ENCODE measurements at regions not wholly inside any gene's neighbourhood (a gene's known extent, or its start where the extent isn't known, plus 50 kb on each side); places are given as distances from the start of the nearest gene placed in this dataset.
"Not testable (repeated sequence)": the region's sequence is repeated elsewhere in the genome, so short reads cannot be mapped to it uniquely, and the experiment has no call there.

DNA sequence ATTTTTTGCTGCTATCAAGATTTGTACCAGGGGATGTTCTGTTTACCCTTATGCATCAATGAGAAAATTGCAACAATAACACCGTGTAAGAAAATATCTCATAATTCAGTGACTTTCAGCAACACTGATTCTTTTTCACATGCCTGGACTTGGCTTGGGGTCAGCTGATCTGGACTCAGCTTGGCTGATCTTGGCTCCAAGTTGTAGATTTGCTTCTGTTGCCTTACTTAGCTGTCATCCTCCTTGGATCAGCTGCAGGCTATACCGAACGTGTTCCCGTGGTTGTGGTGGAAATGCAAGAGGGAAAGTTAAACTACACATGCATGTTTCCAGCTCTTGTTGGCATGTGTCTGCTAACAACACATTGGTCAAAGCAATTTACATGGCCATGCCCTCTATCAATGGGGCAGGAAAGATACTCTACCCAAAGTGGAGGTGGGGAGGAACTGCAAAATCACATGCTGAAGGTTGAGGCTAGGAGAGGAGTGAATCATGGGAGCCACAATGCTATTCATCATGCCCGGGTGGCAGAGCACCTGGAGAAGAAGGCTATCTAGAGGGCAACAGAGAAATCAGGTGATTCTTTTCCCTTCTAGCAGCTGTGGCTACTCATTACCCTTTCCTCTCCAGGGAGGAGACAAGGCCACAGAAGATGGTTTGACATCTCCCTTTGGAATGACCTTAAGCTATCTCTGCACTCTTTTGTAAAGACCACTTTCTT is 1276.3 kb upstream of the AUTS2 start:
- no peak for DNase-seq

GRCh38 chr7:68324621-68325020 is 1273.7 kb upstream of the AUTS2 start:
- no peak for DNase-seq

- DNase-seq: no peak
Measured at GRCh38 chr7:68334216-68334615, 1264.1 kb upstream of the AUTS2 start.

- no peak for DNase-seq
Measured at GRCh38 chr7:68334636-68335272, 1263.5 kb upstream of the AUTS2 start.

DNA sequence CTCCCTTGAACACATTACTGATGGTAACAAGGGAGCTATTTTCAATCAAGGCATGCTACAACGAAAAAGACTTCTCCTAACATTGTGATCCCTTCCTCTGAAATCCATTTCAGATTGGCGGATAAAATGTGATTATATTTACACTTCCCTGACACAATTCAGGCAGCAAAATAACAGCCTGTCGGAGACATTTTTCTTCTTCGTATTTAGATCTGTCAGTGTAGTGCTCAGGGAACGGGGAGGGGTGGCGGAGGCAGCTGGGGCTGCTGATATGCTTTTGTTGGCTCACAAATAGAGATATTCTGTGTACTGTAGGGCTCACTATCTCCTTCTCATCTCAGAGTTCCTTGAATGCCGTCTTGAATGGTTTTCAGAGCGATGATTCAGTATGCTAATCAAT is 1261.7 kb upstream of the AUTS2 start:
- DNase-seq: no peak

- DNase-seq: no peak
Measured at GRCh38 chr7:68348401-68348800, 1249.9 kb upstream of the AUTS2 start.

DNA sequence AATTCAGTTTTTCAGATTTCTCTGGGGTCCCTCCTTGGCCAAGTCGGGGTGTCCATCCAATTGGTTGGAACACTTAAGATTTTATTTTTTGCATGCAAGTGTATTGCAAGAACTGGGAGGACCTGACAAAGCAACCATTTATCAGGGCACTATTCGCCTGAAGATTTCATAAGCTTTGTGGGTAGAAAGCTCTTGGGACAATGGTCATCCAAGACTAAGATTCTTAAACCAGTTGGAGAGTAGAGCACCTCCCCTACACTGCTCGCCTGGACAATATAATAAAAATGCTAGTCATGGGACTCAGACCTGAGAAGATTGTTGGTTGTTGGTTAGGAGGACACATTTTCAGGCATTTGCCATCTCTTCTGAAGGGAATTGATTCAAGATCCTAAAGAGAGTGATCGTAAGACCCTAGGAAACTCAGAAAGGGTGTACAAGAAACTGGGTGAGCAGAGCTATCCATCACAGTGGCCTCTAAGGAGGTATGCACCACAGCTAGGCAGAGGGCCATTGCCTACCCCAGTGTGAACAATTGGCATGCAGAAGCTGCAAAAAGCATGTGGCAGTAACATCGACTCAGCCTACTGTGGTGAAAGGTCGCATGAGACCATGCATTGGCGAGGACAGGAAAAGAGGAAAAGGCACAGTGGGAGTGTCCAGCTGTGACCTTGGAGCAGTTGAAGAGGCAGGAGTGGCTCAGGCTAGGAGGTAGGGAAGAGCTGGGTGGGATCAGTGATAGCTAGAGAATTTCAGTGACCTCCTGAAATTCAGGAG is 1235.3 kb upstream of the AUTS2 start:
- DNase-seq: no peak

DNA sequence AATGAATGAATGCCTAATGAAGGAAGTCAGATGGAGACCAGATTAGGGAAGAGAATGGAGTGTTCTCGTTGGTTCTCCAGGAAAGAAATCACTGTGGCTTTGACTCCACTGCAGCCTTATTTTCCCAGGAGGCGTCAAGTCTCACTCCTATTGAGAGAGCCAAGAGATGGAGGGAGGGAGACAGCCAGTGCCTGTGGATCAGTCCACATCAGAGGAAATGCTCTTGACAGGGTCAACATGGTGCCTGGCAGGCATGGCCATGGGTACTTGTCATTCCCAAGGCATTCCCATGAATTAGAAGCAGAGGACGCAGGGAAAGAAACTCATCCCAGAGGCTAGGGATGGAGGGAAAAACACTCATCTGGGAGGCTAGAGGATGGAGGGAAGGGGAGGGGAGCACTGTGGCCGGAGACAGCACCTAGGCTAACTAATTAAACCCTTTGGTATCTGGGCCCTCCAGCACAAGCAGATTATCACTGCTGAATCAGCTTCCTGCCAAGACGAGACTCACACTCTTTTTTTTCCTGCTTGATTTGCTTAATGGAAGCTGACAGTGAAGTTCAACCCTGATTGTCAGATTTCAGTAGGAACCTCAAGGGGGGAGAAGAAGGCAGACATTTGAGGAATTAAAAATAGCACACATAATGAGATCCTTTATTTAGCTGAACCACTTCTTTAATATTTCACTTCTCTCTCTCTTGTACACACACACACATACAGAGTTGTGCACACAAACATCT is 1233.2 kb upstream of the AUTS2 start:
- DNase-seq: no peak

- no peak for DNase-seq
Measured at GRCh38 chr7:68371985-68372384, 1226.3 kb upstream of the AUTS2 start.

- DNase-seq: no peak
Measured at GRCh38 chr7:68376131-68376661, 1222.1 kb upstream of the AUTS2 start.

DNA sequence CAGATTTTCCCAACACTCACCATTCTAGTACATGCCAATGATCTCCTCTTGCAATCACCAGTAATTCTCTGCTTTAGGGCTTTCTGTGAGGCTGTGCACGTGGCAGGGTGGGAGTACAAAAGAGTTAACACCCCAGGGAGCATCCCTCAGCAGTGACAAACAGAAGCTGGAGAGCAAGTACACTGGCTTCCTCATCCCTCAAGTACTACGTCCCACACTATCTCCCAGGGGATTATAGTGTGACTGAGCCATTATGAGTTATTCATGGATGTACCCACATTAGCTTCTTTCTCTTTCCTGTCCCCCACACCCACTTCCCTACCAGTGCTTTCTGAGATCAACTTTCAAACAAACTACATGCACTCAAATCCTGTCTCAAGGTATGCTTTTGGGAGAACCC is 1216.5 kb upstream of the AUTS2 start:
- no peak for DNase-seq

DNA sequence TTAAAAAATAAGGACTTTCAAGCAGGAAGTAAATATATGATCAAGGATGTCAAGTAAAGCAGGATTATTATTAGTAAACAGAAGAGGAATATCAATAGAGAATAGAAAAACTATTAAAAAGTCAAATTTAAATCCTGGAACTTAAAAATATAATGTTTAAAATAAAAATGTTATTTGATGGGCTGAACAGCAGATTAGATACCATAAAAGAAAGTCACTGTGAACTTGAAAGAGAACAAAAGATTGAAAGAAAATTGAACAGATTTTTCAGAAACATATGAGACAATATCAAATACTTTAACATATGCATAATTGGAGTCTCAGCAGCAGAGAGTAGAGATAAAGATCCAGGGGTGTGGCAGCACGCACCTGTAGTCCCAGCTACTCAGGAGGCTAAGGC is 1213.7 kb upstream of the AUTS2 start:
- DNase-seq: no peak

DNA sequence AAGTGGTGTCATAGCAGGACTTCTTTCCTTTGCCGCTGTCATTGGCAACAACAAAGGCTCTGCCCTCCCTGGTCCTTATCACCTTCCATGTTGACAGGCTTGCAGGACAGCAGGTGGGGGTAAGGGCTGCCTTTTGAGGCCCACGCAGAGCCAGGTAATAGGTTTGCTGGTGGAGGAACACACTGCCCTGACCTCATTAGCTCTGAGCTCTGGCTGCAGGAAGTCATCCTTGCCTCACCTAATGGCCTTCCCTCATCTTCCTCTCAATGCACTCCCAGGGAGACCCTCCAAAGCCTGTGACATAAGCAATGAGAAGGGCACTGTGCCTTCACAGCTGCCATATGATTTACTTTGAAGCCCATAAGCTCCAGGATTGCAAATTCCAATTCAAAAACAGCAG is 1205.2 kb upstream of the AUTS2 start:
- DNase-seq: no peak

DNA sequence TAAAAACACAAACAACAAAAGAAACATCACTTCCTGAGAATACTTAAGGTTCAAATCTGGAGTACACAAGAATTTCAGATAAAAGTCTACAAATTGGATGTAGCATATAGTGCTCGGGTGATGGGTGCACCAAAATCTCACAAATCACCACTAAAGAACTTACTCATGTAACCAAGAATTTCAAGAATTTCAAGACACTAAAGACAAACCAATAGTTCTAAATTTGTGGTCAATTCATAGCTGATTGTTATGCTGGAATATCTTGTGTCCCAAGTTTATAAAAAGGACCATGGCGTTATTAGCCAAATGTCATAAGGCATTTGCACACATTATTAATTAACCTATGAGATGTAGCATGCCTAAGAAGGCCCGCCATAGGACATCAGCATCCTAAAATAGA is 1204.1 kb upstream of the AUTS2 start:
- DNase-seq: no peak

GRCh38 chr7:68399991-68400590 is 1198.2 kb upstream of the AUTS2 start:
- no peak for DNase-seq

DNA sequence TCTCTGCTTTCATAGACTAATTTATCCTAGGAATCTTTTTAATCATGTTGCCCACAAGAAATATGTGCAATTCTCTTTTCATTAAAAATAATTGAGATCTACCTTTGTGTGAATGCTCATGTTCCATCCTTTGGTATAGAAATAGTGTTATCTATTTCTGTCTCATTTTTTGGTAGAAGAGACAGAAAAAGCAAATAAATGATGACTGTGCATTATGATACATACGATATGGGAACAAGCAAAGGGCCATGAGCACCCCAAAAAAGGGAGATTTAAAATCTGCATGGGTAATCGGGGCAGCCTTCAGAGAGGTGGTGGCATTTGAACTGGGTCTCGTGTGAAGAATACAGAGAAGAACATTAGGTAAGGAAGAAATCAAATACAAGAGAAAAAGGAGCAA is 1197.5 kb upstream of the AUTS2 start:
- DNase-seq: no peak

- no peak for DNase-seq
Measured at GRCh38 chr7:68401313-68401712, 1197.0 kb upstream of the AUTS2 start.

- no peak for DNase-seq
Measured at GRCh38 chr7:68406480-68406879, 1191.8 kb upstream of the AUTS2 start.

GRCh38 chr7:68407460-68407859 is 1190.8 kb upstream of the AUTS2 start:
- no peak for DNase-seq

- no peak for DNase-seq
Measured at GRCh38 chr7:68408873-68409272, 1189.4 kb upstream of the AUTS2 start.

DNA sequence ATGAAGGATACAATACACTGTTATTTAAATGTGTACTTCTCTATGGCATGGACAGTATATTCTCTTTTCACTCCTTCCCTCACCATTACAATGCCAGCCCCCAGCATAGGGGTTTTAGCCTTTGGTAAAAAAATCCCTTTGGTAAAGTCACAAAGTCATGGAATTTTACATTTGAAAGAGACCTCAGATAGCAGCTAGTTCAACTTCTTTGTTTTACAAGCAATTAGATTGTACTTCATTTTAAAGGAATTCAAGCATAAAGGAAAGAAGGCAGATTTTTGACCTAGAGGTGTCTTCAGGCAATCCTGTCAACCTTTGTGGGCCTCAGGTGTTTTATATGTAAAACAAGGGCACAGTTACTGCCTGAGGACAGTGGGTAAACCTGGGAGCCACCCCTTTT is 1188.4 kb upstream of the AUTS2 start:
- no peak for DNase-seq

- DNase-seq: not testable (repeated sequence)
Measured at GRCh38 chr7:68410693-68411092, 1187.6 kb upstream of the AUTS2 start.

DNA sequence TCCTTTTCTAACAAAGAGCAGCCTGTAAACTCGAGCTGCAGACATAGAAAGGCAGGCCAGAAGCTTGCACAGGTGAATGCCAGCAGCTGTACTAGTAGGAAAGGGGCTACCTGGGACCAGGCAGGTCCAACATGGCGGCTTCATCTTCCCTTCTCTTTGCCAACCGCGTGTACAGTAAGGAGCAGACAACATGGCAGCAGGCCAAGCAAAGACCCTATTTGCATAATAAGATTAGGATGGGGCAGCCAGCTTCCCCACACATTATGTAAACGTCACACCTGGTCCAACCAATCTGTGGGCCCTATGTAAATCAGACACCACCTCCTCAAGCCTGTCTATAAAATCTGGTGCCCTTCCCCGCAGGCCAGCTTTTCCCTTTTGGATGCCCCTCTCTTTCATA is 1186.5 kb upstream of the AUTS2 start:
- no peak for DNase-seq

Measured in CD4-positive, alpha-beta T cell treated with Interferon alpha-2 for 1 hour (primary cell).